ENCODE measurements at regions not wholly inside any gene's neighbourhood (a gene's known extent, or its start where the extent isn't known, plus 50 kb on each side); places are given as distances from the start of the nearest gene placed in this dataset.

GRCh38 chr13:79770056-79770455, 289.1 kb downstream of the NDFIP2 start:
- DNase-seq = no peak

DNA sequence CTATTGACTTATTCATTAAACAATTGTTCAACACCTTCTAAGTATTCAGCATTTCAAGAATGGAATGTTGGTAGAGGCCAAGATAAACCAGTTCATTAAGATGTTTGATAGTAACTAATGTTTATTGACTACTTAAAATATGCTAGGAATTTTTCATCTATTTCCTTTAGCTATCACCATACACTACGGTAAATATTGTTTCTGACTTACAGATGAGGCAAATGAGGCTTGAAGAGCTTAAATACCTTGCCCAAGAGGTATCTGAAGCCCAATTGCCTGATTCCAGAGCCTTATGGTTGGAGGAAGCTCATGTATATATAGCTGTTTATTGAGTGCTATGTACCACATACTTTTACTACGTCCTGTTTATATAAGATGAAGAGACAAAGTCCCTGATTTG, 286.2 kb downstream of the NDFIP2 start:
- peak; percentile 16 for DNase-seq

DNA sequence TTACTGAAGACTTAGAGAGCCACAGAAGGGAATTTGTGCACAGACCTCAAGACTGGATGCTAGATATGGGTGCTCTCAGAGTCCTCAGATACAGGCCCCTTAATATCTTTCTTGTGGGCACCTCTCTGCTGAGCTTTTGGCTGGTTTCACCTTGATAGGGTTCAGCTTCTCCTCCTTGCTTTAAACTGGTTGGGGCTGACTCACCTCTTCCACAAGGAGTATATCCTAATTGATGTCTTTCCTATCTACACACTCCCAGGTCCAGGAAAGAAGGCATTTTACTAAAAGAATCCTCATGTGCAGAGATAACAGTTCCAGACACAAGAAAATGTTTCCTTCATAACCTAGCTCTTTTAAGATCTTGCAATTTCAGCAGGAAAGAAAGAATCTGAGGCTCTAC, 284.4 kb downstream of the NDFIP2 start:
- DNase-seq = no peak

DNA sequence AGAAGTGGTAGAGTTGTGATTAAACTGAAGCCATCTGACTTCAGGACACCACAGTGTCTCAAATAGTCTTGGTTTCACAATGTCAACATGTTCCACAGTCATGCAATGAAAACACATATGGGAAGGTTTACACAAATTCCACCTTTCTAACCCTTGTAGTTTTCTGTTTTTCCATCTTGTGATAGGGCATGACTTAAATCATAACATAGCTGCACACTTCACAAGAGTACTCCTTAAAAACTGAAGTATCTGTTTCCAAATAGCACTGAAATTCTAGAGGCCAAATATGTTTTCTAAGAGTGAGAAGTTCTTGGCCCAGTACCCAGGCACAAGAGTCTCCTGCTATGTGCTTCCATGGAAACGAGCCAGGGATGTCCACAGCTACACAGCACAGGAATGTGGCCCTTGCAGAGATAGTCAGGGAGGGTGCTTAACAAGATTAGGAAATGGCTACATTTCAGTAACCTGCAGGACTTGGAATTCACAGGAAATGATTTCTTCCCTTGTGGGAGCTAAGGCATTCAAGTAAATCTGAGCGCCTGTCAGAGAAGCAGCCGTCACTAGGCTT, 269.1 kb downstream of the NDFIP2 start:
- peak; percentile 95 for DNase-seq

DNA sequence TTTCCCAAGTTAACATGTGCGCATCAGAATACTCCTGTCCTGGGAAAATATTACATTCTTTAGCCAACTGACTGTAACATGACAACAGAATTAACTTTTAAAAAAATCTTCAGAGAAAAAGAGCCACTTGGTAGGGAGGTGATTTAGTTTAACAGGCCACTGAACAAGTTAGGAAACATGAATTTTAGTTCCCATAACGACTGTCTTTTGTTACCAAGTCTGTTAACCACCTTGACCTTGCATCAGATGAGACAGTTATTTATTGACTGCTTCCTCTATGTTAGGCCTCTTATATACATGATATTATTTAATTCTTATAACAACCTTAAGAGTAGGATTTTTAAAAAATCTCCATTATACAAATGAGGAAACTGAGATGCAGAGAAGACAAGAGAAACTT, 268.6 kb downstream of the NDFIP2 start:
- no peak for DNase-seq

- no peak for DNase-seq
Observed at GRCh38 chr13:79745081-79745480, 264.1 kb downstream of the NDFIP2 start.

- no peak for DNase-seq
Observed at GRCh38 chr13:79742923-79743322, 262.0 kb downstream of the NDFIP2 start.

DNA sequence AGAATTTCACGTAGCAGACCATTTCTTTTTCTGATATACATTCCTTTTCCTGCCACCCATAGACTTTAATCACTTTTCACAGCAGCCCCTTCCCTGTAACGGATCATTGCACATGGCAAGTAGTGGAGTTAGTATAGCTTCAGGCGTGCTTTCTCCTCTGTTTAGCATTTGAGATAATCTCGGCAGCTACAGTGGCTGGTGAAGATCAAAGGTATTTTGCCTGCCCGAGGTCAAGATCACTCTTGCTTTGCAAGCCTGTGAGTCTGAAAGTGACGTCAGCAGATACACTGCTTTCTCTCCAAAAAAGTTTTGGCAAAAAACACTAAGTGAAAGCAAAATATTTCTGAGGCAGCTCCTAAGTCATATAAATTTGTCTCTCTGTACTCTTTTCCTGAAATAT, 260.0 kb downstream of the NDFIP2 start:
- no peak for DNase-seq

DNA sequence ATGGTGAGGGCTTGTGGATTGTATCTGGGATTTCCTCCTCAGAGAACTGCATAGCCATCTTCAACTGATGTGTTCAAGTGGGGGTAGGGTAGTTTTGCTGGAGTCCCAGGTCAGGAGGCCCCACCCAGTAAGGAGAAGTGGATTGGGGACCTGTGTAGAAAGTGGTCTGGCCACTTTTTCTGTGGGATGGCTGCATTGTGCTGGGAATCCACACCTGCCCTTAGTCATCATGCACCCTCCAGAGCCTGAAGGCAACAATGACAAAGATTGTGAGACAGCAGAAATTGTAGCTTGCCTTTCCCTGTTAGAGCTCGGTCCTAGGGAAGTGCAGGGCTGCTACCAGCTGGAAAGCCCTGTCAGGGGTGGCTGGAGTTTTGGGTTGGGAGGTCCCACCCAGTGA, 255.4 kb downstream of the NDFIP2 start:
- no peak for DNase-seq

GRCh38 chr13:79735228-79735627, 254.3 kb downstream of the NDFIP2 start:
- DNase-seq = peak; percentile 6

- no peak for DNase-seq
Observed at GRCh38 chr13:79727086-79727485, 246.1 kb downstream of the NDFIP2 start.

GRCh38 chr13:79725841-79726240, 244.9 kb downstream of the NDFIP2 start:
- no peak for DNase-seq

GRCh38 chr13:79724348-79725103, 243.6 kb downstream of the NDFIP2 start:
- DNase-seq = no peak

GRCh38 chr13:79723519-79724024, 242.6 kb downstream of the NDFIP2 start:
- DNase-seq = no peak

GRCh38 chr13:79722885-79723445, 242.0 kb downstream of the NDFIP2 start:
- DNase-seq = no peak

DNA sequence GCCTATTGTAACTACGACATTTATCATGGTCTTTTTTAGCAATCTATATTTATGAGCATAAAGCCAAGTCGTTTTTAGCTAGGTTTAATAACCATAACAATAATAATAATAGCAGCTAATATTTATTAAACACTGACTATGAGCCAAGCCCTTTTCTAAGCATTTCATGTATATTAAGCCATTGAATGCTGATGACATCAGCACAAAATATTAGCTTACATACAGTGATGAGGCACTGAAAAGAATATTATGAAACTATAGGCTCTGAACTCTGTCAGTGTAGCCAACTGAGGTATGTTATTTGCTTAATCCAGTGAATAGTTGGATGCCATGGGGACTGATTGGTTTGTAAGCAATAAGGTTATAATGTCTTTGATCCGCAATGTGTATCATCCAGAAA, 235.2 kb downstream of the NDFIP2 start:
- no peak for DNase-seq

GRCh38 chr13:79711631-79712030, 230.7 kb downstream of the NDFIP2 start:
- no peak for DNase-seq

- peak; percentile 21 for DNase-seq
Observed at GRCh38 chr13:79710376-79710775, 229.4 kb downstream of the NDFIP2 start.

DNA sequence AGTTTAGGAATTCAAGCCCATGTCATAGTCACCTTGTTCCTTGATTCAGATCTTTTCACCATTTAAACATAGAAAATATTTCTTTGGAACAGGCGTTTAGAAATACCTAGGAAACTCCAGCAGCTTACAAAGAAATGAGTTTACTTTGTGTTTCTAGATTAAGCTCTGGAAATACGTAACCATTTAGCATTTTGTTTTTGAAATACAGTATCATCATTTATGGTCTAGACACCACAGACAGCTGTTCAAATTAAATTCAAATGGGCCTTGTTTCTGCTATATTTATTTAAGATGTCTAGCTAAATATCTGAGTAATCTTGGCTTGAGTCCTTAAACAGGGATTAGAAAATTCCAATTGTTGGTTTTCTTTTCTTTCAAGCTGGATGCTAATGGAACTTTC, 228.5 kb downstream of the NDFIP2 start:
- peak; percentile 41 for DNase-seq

DNA sequence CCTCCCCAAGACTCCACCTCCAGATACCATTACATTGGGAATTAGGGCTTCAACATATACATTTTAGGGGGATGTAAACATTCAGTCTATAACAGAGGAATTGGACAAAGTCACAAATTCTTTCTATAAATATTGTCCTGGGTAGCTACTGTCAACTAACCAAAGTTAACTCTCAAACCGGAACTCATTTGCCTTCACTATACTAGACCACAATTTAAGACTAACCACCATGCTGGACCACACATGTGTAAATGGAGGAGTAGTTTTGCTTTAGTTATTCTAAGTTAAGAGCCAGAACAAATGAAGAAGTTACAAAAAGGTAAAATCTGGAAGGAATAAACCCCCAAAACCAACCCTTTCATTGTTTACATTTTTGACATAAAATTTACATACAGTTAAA, 222.8 kb downstream of the NDFIP2 start:
- no peak for DNase-seq

DNA sequence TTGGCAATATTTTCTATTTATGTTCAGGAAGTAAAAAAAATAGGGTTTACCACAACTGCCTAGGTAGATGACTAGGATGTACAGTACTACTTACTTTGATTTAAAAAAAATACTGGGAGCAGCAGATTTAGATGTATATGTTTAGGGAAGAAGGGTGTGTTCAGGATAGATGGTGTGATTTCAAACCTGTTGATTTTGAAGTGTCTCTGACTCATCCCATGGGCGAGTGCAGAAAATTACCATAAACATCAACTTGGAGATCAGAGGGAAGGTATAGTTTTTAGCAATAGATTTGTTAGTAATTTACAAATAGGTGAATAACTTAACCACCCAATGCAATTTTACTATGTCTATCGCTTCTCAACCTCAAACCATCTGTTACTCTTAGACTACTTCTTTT, 214.8 kb downstream of the NDFIP2 start:
- no peak for DNase-seq

- no peak for DNase-seq
Observed at GRCh38 chr13:79692846-79693245, 211.9 kb downstream of the NDFIP2 start.

- no peak for DNase-seq
Observed at GRCh38 chr13:79691826-79692225, 210.9 kb downstream of the NDFIP2 start.

DNA sequence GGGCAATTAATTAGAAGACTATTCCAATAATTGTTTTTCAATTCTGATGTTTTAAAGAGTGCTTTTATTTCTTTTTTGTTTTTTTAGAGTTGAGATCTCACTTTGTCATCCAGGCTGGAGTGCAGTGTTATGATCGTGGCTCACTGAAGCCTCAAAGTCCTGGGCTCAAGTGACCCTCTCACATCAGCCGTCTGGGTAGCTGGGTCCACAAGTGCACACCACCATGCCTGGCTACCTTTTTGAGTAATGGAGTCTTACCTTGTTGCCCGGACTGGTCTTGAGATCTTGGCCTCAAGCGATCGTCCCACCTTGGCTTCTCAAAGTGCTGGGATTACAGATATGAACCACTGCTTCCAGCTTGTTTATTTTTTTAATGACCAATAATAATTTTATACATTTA, 207.8 kb downstream of the NDFIP2 start:
- DNase-seq = no peak

All from fibroblast of skin of back (primary cell).